ENCODE measurements at regions not wholly inside any gene's neighbourhood (a gene's known extent, or its start where the extent isn't known, plus 50 kb on each side); places are given as distances from the start of the nearest gene placed in this dataset.

DNA sequence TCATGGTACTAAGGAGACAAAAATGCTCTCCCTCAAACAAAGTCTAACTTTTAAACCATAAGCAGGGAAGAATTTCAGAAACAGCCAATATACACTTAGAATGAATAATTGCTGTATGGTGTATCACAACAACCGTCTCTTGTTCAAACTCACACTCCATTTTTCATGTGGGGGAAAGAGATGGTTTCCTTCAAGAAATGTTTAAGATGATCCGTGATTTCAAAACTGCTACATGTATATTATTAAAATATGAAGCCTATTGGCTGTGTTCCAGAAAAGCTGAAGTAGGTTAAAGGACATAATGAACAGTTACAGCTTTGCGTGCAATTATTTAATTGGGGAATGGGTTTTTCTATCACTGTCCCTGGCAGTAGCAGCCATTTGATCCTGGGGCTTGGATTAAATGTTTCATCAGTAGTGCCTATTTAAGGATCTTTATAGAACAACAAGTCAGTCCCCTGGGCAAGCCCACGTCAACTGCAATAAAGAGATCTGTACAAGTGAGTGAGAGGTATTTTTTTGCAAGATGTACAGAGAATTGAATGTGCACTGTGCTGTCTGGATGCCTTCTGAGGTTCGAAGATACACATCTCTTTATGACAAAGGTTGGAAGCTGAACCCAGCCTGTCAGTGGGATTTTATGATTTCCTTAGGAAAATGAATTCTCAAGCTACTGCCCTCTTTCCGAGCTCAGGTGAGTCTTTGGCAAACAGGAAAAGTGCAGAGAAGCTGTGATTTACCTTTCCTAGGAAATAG, 337.2 kb upstream of the RARB start:
- H3K9me3 ChIP-seq (ENCODE audit: low read depth) = no peaks in the 10 kb centered on the region
- H3K9me2 ChIP-seq (ENCODE audit: insufficient read depth) = no peaks in the 10 kb centered on the region
- WGBS, 2 experiments (ENCODE audit: low coverage in 1 of 2, low lambda C conversion rate in 2 of 2, missing lambda C conversion rate in 2 of 2) = 42 to 46% methylated on average over 6 of the region's 6 CpGs
- no peaks in the 10 kb centered on the region for H3K4me1 ChIP-seq (ENCODE audit: insufficient read depth)
- H4K20me1 ChIP-seq (ENCODE audit: insufficient read depth) = no peaks in the 10 kb centered on the region
- H3K4me3 ChIP-seq = no peak overlapping the region
- in situ Hi-C loops (cut with MboI) = no loop called here
- H3F3A ChIP-seq (ENCODE audit: insufficient read depth) = no peaks in the 10 kb centered on the region
- no peak for DNase-seq
- TF ChIP-seq EZH2phosphoT487 (IDR thresholded peaks at IDR 0.05; ENCODE audit: insufficient read depth, low read depth) (no peak), EZH2 (IDR thresholded peaks at IDR 0.05; ENCODE audit: insufficient read depth, poor library complexity, severe bottlenecking) (no peak)
- H3K4me2 ChIP-seq (ENCODE audit: unreplicated experiment) = no peak overlapping the region
- no peak overlapping the region for H3K27ac ChIP-seq
- H3K36me3 ChIP-seq (ENCODE audit: low read depth) = no peaks in the 10 kb centered on the region
- no peaks in the 10 kb centered on the region for H3K27me3 ChIP-seq (replicated peaks; ENCODE audit: insufficient read depth)
- H2AFZ ChIP-seq = no peak overlapping the region
- H3K9ac ChIP-seq = no peak overlapping the region
- no peaks in the 10 kb centered on the region for H3K79me2 ChIP-seq (ENCODE audit: insufficient read depth)

DNA sequence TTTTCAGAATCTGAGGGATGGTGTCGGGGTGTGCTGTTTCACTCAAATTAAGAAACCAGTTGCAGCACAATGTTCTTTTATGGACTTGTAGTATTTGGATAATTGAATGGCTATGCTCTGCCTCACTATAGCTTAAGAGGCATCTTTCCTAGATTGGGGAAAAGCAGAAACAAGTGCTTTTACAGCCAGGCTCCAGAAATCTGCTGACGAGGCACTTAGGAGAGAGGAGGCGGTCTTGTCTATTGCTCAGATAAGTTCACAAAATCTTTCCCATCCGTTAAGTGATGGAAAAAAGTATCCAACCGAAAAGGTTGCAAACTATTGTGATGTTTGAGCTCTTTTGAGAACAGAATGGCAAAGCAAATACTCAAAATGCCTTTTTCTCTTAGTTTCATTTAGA, 336.1 kb upstream of the RARB start:
- Histone ChIP-seq H3K4me1 (ENCODE audit: insufficient read depth) (no peaks in the 10 kb centered on the region), H3K4me2 (ENCODE audit: unreplicated experiment) (no peak overlapping the region), H2AFZ (no peak overlapping the region), H3K9ac (no peak overlapping the region), H3K36me3 (ENCODE audit: low read depth) (no peaks in the 10 kb centered on the region), H3K27me3 (replicated peaks; ENCODE audit: insufficient read depth) (no peaks in the 10 kb centered on the region), H3K9me2 (ENCODE audit: insufficient read depth) (no peaks in the 10 kb centered on the region), H3K4me3 (no peak overlapping the region), H3F3A (ENCODE audit: insufficient read depth) (no peaks in the 10 kb centered on the region), H4K20me1 (ENCODE audit: insufficient read depth) (no peaks in the 10 kb centered on the region), H3K79me2 (ENCODE audit: insufficient read depth) (no peaks in the 10 kb centered on the region), H3K27ac (no peak overlapping the region), H3K9me3 (ENCODE audit: low read depth) (no peaks in the 10 kb centered on the region)
- DNase-seq = no peak
- in situ Hi-C loops (cut with MboI) = no loop called here
- TF ChIP-seq EZH2 (IDR thresholded peaks at IDR 0.05; ENCODE audit: insufficient read depth, poor library complexity, severe bottlenecking) = no peak
- no peak for TF ChIP-seq EZH2phosphoT487 (IDR thresholded peaks at IDR 0.05; ENCODE audit: insufficient read depth, low read depth)
- 47 to 53% methylated on average over 5 of the region's 5 CpGs for WGBS, 2 experiments (ENCODE audit: low coverage in 1 of 2, low lambda C conversion rate in 2 of 2, missing lambda C conversion rate in 2 of 2)

DNA sequence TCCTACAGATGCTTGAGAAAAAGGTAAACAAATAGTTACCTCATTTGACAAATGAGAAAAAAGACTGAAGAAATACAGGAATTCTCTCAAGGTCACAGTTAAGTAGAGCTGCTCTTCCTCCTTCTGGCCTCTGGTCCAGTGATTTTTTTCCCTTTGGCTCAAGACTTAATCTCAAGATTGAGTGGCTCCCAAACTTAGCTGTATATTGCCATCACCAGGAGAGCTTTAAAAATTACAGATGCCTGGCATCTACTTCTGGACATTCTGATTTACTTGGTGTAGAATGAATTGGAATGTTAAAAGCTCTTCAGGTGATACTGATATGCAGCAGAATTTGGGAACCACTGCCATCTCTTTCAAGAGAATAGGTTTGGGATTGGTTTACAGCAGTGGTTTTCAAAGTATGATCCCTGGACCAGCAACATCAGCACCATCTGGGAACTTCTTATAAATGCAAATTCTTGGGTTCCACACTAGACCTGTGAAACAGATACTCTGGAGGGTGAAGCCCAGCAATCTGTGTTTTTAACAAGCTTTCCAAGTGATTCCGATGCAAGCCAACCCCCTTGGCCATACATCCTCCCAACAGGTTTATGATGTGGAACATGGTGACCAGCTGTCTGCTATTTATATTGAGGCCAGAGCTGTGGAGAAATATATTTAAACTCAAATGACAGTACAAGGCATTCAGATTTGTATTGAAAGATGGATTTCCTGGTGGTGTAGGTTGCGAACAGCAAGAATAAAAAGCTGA, 333.0 kb upstream of the RARB start:
- Histone ChIP-seq H3K4me2 (ENCODE audit: unreplicated experiment) (no peak overlapping the region), H3K4me3 (no peak overlapping the region), H3K36me3 (ENCODE audit: low read depth) (no peaks in the 10 kb centered on the region), H3K27ac (no peak overlapping the region), H2AFZ (no peak overlapping the region), H3K4me1 (ENCODE audit: insufficient read depth) (no peaks in the 10 kb centered on the region), H3K9ac (no peak overlapping the region), H4K20me1 (ENCODE audit: insufficient read depth) (no peaks in the 10 kb centered on the region), H3K27me3 (replicated peaks; ENCODE audit: insufficient read depth) (no peaks in the 10 kb centered on the region), H3K79me2 (ENCODE audit: insufficient read depth) (no peaks in the 10 kb centered on the region), H3F3A (ENCODE audit: insufficient read depth) (no peaks in the 10 kb centered on the region), H3K9me3 (ENCODE audit: low read depth) (no peaks in the 10 kb centered on the region), H3K9me2 (ENCODE audit: insufficient read depth) (no peaks in the 10 kb centered on the region)
- in situ Hi-C loops (cut with MboI) = no loop called here
- TF ChIP-seq EZH2phosphoT487 (IDR thresholded peaks at IDR 0.05; ENCODE audit: insufficient read depth, low read depth) = no peak
- no peak for TF ChIP-seq EZH2 (IDR thresholded peaks at IDR 0.05; ENCODE audit: insufficient read depth, poor library complexity, severe bottlenecking)
- DNase-seq = no peak
- 19 to 28% methylated on average over 2 of the region's 2 CpGs for WGBS, 2 experiments (ENCODE audit: low coverage in 1 of 2, low lambda C conversion rate in 2 of 2, missing lambda C conversion rate in 2 of 2)

DNA sequence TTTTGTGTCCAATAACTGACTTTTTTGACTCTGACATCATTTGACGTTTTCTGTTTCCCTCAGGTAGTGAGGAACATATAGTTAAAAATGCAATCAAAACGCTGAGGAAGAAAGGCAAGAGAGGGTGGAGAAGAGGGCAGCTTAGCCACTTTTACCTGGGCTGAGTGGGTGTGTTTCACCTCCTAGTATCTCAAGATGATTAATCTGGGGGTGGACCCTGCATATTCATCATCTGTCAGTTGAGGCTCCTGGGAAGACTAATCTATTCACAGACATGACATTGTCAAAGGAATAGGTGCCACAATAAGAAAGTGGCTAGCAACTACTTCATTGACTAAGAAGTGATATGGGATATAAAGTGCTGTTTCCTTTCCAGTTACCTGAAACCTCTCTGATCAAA, 331.5 kb upstream of the RARB start:
- WGBS, 2 experiments (ENCODE audit: low coverage in 1 of 2, low lambda C conversion rate in 2 of 2, missing lambda C conversion rate in 2 of 2) = 11 to 17% methylated on average over 2 of the region's 2 CpGs

More for the DNA sequence above, 331.5 kb upstream of the RARB start:
- Histone ChIP-seq H3K27ac (no peak overlapping the region), H3F3A (ENCODE audit: insufficient read depth) (no peaks in the 10 kb centered on the region), H2AFZ (no peak overlapping the region), H3K4me1 (ENCODE audit: insufficient read depth) (no peaks in the 10 kb centered on the region), H3K36me3 (ENCODE audit: low read depth) (no peaks in the 10 kb centered on the region), H3K4me2 (ENCODE audit: unreplicated experiment) (no peak overlapping the region), H3K9me3 (ENCODE audit: low read depth) (no peaks in the 10 kb centered on the region), H3K79me2 (ENCODE audit: insufficient read depth) (no peaks in the 10 kb centered on the region), H3K27me3 (replicated peaks; ENCODE audit: insufficient read depth) (no peaks in the 10 kb centered on the region), H4K20me1 (ENCODE audit: insufficient read depth) (no peaks in the 10 kb centered on the region), H3K9me2 (ENCODE audit: insufficient read depth) (no peaks in the 10 kb centered on the region), H3K4me3 (no peak overlapping the region), H3K9ac (no peak overlapping the region)
- in situ Hi-C loops (cut with MboI) = no loop called here
- TF ChIP-seq EZH2 (IDR thresholded peaks at IDR 0.05; ENCODE audit: insufficient read depth, poor library complexity, severe bottlenecking) (no peak), EZH2phosphoT487 (IDR thresholded peaks at IDR 0.05; ENCODE audit: insufficient read depth, low read depth) (no peak)
- DNase-seq = no peak

All from GM23248 (cell line).